ENCODE measurements at regions not wholly inside any gene's neighbourhood (a gene's known extent, or its start where the extent isn't known, plus 50 kb on each side); places are given as distances from the start of the nearest gene placed in this dataset.

DNA sequence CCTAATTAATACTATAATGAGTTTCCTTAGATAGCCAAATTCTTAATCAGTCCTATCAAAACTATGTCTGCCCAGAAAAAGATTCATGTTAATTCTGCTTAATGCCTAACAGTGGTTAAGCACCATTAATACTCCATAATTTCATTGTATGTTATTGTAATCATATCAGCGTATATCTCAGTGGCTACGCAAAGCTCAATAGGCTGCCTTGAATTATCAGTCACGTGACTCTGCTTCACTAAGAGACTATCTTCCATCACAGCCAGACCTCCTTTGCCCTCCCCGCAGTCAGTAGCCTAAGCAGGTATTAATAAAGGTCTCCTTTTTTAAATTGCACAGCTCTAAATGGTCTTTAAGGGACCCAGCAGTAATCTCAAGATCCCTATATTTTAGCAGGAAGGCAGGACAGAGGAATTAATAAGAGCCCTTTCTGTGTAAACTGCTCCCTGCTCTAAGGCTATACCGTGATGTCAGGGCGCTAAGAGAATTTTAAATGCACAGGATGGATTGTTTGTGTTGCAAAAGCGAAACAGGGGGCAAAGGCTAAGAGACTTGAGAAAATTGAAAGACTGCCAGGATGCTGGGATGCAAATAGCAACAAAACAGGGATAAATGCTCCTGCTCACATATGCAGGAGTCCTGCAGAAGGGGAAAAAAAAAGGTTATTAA lies 215.6 kb upstream of the POU3F3 start:
- TF ChIP-seq, protein P1, sequence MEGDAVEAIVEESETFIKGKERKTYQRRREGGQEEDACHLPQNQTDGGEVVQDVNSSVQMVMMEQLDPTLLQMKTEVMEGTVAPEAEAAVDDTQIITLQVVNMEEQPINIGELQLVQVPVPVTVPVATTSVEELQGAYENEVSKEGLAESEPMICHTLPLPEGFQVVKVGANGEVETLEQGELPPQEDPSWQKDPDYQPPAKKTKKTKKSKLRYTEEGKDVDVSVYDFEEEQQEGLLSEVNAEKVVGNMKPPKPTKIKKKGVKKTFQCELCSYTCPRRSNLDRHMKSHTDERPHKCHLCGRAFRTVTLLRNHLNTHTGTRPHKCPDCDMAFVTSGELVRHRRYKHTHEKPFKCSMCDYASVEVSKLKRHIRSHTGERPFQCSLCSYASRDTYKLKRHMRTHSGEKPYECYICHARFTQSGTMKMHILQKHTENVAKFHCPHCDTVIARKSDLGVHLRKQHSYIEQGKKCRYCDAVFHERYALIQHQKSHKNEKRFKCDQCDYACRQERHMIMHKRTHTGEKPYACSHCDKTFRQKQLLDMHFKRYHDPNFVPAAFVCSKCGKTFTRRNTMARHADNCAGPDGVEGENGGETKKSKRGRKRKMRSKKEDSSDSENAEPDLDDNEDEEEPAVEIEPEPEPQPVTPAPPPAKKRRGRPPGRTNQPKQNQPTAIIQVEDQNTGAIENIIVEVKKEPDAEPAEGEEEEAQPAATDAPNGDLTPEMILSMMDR (IDR thresholded peaks at IDR 0.05), result no peak
- Histone ChIP-seq H3K9me3 (no peaks in the 10 kb centered on the region), H3K27ac (no peak overlapping the region), H3K4me1 (no peaks in the 10 kb centered on the region), H3K27me3 (no peaks in the 10 kb centered on the region), H3K36me3 (no peaks in the 10 kb centered on the region), H3K4me3 (no peak overlapping the region)
- intact Hi-C loops (cut with DNase I), result no loop called here
- ATAC-seq (no peak), DNase-seq (no peak)

DNA sequence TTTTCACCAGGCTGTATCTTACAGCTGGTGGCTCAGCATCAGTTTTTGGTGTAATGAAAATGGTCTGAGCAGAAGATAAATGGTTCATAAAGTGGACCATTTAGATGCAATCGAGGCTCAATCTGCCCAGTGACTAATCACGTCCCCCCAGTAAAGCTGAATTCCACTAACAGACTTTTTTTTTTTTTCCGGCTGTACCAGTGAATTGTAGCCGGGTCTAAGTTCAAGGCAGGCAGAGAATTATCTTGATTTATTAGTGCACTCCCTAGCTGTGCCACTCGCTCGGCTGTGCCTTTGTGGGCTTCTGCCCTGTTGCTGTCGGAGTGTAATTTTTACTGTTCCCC lies 215.1 kb upstream of the POU3F3 start:
- Histone ChIP-seq H3K27ac (no peak overlapping the region), H3K36me3 (no peaks in the 10 kb centered on the region), H3K9me3 (no peaks in the 10 kb centered on the region), H3K27me3 (no peaks in the 10 kb centered on the region), H3K4me3 (no peak overlapping the region), H3K4me1 (no peaks in the 10 kb centered on the region)
- DNase-seq (no peak), ATAC-seq (no peak)
- TF ChIP-seq, protein P1 (IDR thresholded peaks at IDR 0.05), result no peak
- intact Hi-C loops (cut with DNase I), result no loop called here

DNA sequence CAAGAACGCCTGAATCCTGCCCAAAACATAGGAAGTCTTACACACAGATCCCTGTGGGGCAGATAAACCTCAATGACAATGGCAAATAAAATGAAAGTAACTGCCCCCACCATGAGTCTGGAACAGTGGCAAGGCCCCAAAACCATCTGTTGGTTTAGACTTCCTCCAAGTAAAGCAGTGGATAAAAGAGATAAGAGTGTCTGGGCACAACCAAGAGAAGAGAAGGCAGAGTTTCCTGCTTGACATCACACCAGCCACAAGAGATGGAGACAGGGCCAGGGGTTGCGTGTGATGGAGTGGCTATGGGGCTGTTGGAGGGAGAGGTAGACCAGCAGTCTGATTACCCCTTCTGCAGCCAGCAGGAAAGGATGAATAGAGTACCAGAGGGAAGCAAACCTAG lies 212.1 kb upstream of the POU3F3 start:
- TF ChIP-seq, protein P1 (IDR thresholded peaks at IDR 0.05), result no peak
- Histone ChIP-seq H3K4me1 (no peaks in the 10 kb centered on the region), H3K27ac (no peak overlapping the region), H3K9me3 (no peaks in the 10 kb centered on the region), H3K36me3 (no peaks in the 10 kb centered on the region), H3K27me3 (no peaks in the 10 kb centered on the region), H3K4me3 (no peak overlapping the region)
- ATAC-seq, result no peak
- no peak for DNase-seq
- intact Hi-C loops (cut with DNase I), result no loop called here

DNA sequence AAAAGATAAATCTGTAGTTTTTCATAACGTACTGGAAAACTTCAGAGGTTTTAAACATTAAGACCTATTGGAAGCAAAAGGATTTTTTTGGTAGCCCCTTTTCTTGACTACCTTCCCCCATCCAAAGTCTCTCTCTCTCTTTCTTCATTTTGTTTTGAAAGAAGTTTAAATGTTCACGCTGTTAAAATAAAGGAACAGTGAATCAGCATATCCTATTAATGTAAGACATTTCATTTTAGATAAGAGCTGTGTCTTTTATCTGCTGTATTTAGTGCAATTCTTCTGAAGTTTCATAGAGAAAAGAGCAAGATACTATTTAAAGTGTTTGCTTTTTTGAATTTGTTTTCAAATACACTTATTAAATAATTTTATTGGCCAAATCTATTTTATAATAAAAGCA lies 205.5 kb upstream of the POU3F3 start:
- Histone ChIP-seq H3K36me3 (no peaks in the 10 kb centered on the region), H3K27me3 (no peaks in the 10 kb centered on the region), H3K4me1 (no peaks in the 10 kb centered on the region), H3K4me3 (no peak overlapping the region), H3K9me3 (no peaks in the 10 kb centered on the region), H3K27ac (no peak overlapping the region)
- DNase-seq, result no peak
- TF ChIP-seq, protein P1 (IDR thresholded peaks at IDR 0.05), result no peak
- no peak for ATAC-seq
- intact Hi-C loops (cut with DNase I), result no loop called here

DNA sequence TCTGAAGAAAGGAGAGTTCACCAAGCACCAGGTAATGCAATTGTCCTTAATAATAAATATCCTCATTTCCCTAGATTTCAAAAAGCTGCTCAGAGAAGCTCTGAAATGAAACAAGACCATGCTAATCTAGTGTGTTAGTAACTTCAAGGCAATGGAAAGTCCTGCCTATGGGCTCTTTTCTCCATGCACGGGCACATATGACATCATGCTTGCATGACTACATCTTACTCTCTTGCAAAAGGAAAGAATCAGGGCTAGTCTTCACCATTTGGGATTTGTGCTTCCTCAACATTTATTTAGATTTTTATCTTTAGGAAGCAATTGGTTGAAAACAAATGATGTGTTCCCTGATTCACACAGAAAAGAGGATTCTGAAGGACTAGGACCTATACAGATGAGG lies 204.0 kb upstream of the POU3F3 start:
- TF ChIP-seq, protein P1 (IDR thresholded peaks at IDR 0.05), result no peak
- Histone ChIP-seq H3K27ac (no peak overlapping the region), H3K36me3 (no peaks in the 10 kb centered on the region), H3K4me1 (no peaks in the 10 kb centered on the region), H3K4me3 (no peak overlapping the region), H3K27me3 (no peaks in the 10 kb centered on the region), H3K9me3 (no peaks in the 10 kb centered on the region)
- no peak for DNase-seq
- intact Hi-C loops (cut with DNase I), result no loop called here
- ATAC-seq, result no peak

All from left lung (tissue), 4 donors.